Activated CD8-positive, alpha-beta T cell treated with anti-CD3 and anti-CD28 coated beads for 36 hours (primary cell): ENCODE measurements at regions not wholly inside any gene's neighbourhood (a gene's known extent, or its start where the extent isn't known, plus 50 kb on each side); places are given as distances from the start of the nearest gene placed in this dataset.

Experiments used
- ATAC-seq: fragments of 200-7000 bp; cut with Tn5 transposase; one replicate; pipeline ENCODE4 v1.10.0; 2021; ENCODE audit warnings: mild to moderate bottlenecking, moderate library complexity
- CTCF ChIA-PET: fragments of 350-600 bp; sonication (Branson Sonifier 250); formaldehyde crosslinking; loops from one replicate; lab custom pipeline; 2021; ENCODE audit warnings: antibody characterized with exemption; lab: Charles Lee
- POLR2A ChIA-PET: fragments of 350-600 bp; sonication (Branson Sonifier 250); formaldehyde crosslinking; loops from one replicate; lab custom pipeline; 2021; ENCODE audit warnings: antibody characterized with exemption; lab: Charles Lee
- DNase-seq: peaks from one replicate; pipeline ENCODE4 v3.0.0-alpha.2; 2020
- H3K27ac Mint-ChIP-seq: one replicate; pipeline ENCODE4 v1.8.0; 2021; ENCODE audit warnings: mild to moderate bottlenecking, mixed read lengths
- H3K27me3 Mint-ChIP-seq: one replicate; pipeline ENCODE4 v1.8.0; 2021; ENCODE audit warnings: mixed read lengths
- H3K36me3 Mint-ChIP-seq: one replicate; pipeline ENCODE4 v1.8.0; 2021; ENCODE audit warnings: low read depth, mixed read lengths
- H3K4me1 Mint-ChIP-seq: one replicate; pipeline ENCODE4 v1.8.0; 2021; ENCODE audit warnings: low read depth, mixed read lengths
- H3K4me3 Mint-ChIP-seq: one replicate; pipeline ENCODE4 v1.8.0; 2021; ENCODE audit warnings: mild to moderate bottlenecking, moderate library complexity, mixed read lengths
- H3K9me3 Mint-ChIP-seq: one replicate; pipeline ENCODE4 v1.8.0; 2021; ENCODE audit warnings: mixed read lengths
- intact Hi-C: fragments of 100-400 bp; cut with micrococcal nuclease; formaldehyde crosslinking; loops from one replicate; pipeline ENCODE4 v1.10.0; 2022
- TF ChIP-seq, protein P1 (sequence below): fragments of 200-600 bp; IDR thresholded peaks from one replicate; pipeline ENCODE4 v1.8.0; 2022; ENCODE audit warnings: antibody characterized with exemption, mild to moderate bottlenecking

DNA sequence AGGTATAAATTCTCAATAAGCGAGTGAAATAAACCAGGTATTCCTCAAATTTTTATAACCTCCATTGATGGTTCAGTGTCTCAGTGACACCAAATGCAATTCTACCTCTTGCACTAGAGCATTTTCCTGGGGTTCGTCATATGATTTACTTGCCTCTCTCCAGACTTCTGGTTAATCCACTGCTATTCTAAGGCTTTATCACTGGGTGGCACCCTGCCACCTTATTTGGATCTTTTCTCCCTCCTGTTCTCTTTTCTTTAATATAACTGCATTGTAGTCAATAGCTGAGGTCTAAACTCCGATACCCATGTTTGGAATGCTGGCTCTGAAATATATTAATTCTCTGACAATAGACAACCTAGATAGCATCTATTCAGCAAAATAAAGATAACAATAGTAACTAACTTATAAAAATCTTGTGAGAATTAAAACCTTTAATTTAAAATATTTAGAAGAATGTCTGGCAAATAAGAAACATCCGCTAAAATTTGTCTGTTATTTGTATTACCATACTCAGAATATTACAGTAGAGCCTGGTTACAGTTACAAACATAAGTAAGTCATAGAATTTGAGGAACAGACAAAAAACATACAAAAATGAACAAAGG is 436.4 kb downstream of the PLA2G4A start:
- TF ChIP-seq, protein P1, sequence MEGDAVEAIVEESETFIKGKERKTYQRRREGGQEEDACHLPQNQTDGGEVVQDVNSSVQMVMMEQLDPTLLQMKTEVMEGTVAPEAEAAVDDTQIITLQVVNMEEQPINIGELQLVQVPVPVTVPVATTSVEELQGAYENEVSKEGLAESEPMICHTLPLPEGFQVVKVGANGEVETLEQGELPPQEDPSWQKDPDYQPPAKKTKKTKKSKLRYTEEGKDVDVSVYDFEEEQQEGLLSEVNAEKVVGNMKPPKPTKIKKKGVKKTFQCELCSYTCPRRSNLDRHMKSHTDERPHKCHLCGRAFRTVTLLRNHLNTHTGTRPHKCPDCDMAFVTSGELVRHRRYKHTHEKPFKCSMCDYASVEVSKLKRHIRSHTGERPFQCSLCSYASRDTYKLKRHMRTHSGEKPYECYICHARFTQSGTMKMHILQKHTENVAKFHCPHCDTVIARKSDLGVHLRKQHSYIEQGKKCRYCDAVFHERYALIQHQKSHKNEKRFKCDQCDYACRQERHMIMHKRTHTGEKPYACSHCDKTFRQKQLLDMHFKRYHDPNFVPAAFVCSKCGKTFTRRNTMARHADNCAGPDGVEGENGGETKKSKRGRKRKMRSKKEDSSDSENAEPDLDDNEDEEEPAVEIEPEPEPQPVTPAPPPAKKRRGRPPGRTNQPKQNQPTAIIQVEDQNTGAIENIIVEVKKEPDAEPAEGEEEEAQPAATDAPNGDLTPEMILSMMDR = no peak
- ATAC-seq (no peak), DNase-seq (no peak)
- no peaks in the 10 kb centered on the region for H3K36me3 Mint-ChIP-seq
- H3K27me3 Mint-ChIP-seq = no peaks in the 10 kb centered on the region
- no peak overlapping the region for H3K27ac Mint-ChIP-seq
- no peaks in the 10 kb centered on the region for H3K4me1 Mint-ChIP-seq
- intact Hi-C loops = no loop called here
- POLR2A ChIA-PET = no interaction called here
- H3K9me3 Mint-ChIP-seq = no peaks in the 10 kb centered on the region
- CTCF ChIA-PET = interaction anchor here (0.8 kb wide), 1 partner anchor 8 kb away, joined by 3 read pairs; no protein-coding TSS in a partner anchor
- no peak overlapping the region for H3K4me3 Mint-ChIP-seq

DNA sequence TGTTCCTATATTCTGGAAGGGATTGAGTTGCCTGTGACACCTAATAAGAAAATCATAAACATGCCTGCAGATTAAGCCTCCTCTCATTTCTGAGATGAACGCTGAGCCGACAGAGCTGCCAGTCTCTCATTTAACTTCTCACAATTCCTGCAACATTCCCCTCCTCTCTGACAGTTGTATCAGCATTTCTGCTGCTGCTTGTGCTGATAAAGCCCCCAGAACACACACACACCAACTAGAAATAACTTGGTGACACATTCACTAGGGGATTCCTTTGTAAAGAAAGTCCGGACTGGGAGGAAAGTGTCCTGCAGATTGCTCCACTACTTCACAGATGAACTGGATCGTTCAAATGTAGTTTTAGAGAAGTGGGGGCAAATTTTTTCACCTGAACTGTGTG is 437.3 kb downstream of the PLA2G4A start:
- CTCF ChIA-PET = no interaction called here
- POLR2A ChIA-PET = no interaction called here

DNA sequence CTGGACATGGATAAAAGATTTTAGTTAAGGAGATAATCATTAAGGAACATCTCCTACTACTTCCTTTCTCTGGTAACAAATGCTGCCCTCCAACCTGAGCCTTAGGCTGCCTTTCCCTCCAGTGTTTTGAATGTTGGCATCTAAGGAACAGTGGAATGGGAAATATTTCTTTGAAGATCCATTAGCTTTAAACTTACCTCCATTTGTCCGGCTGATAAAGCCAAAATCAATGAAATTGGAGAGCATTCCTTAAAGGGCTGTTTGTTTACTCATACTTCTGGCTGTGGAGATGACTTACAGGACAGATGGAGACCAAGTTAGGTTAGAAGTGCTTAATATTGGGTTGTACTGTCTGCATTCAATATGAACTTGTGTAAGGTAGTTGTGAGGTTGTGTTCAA is 439.1 kb downstream of the PLA2G4A start:
- Mint-ChIP-seq H3K27me3 (no peaks in the 10 kb centered on the region), H3K27ac (no peak overlapping the region), H3K4me3 (no peak overlapping the region), H3K36me3 (no peaks in the 10 kb centered on the region), H3K4me1 (no peaks in the 10 kb centered on the region), H3K9me3 (no peaks in the 10 kb centered on the region)
- DNase-seq = no peak
- TF ChIP-seq, protein P1 = no peak
- intact Hi-C loops = no loop called here
- POLR2A ChIA-PET = no interaction called here
- ATAC-seq = no peak
- CTCF ChIA-PET = no interaction called here

More for the DNA sequence above, 437.3 kb downstream of the PLA2G4A start:
- H3K27ac Mint-ChIP-seq = no peak overlapping the region
- intact Hi-C loops = no loop called here
- no peaks in the 10 kb centered on the region for H3K4me1 Mint-ChIP-seq
- TF ChIP-seq, protein P1 = no peak
- no peaks in the 10 kb centered on the region for H3K9me3 Mint-ChIP-seq
- no peaks in the 10 kb centered on the region for H3K36me3 Mint-ChIP-seq
- no peaks in the 10 kb centered on the region for H3K27me3 Mint-ChIP-seq
- DNase-seq (no peak), ATAC-seq (no peak)
- no peak overlapping the region for H3K4me3 Mint-ChIP-seq

DNA sequence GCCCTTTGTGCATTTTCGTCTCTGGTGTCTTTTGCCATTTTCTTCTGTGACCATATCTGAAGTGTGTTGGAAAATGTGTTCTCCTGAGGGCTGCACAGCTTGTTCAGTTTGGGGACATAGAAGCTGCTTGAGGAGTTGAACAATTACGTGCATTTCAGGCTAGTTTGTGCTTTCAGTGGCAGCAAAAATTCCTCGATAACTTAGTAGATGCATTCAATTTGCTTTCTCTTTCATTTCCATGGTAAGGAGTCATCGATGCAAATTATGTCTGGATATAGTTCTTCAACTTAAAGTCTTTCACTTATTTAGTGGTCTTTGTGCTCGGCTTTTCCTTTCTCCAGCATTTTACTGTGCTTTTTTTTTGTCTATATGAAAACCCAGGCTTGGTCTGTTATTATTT is 441.5 kb downstream of the PLA2G4A start:
- intact Hi-C loops = no loop called here

DNA sequence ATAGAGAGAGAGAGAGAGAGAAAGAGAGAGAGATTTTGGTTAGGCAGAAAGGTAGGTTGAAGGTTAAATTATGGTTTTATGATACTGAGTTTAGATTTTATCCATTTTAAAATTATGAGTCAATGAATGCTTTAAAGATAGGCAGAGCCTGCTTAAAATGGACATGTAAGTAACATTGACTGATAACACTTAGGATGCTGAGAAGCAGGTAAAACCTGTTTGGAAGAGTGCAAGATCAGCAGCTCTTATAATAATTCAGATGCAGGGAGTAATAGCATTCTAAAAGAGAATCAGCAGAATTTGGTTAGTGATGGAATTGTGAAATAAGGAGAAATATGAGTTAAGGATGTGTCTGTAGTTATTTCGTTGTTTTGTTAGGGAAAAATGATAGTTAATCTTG is 446.6 kb downstream of the PLA2G4A start:
- H3K4me3 Mint-ChIP-seq = no peak overlapping the region
- H3K27ac Mint-ChIP-seq = no peak overlapping the region
- ChIA-PET CTCF (no interaction called here), POLR2A (no interaction called here)
- no peak for DNase-seq
- no peaks in the 10 kb centered on the region for H3K27me3 Mint-ChIP-seq
- TF ChIP-seq, protein P1 = no peak
- H3K4me1 Mint-ChIP-seq = peaks cover 3% of the 10 kb centered on the region
- intact Hi-C loops = no loop called here
- H3K36me3 Mint-ChIP-seq = no peaks in the 10 kb centered on the region
- ATAC-seq = no peak
- H3K9me3 Mint-ChIP-seq = peaks cover 5% of the 10 kb centered on the region

More for the DNA sequence above, 441.5 kb downstream of the PLA2G4A start:
- Mint-ChIP-seq H3K27ac (no peak overlapping the region), H3K9me3 (peaks cover 1% of the 10 kb centered on the region), H3K4me3 (no peak overlapping the region), H3K36me3 (no peaks in the 10 kb centered on the region), H3K27me3 (no peaks in the 10 kb centered on the region), H3K4me1 (peaks cover 3% of the 10 kb centered on the region)
- TF ChIP-seq, protein P1 = no peak
- ATAC-seq = no peak
- ChIA-PET POLR2A (no interaction called here), CTCF (no interaction called here)
- no peak for DNase-seq
